Muscle of leg (tissue), 3 donors: ENCODE measurements at regions not wholly inside any gene's neighbourhood (a gene's known extent, or its start where the extent isn't known, plus 50 kb on each side); places are given as distances from the start of the nearest gene placed in this dataset.

Experiments
- DNase-seq: peaks from one replicate; pipeline ENCODE4 v3.0.0; 2013
- H3K27ac ChIP-seq: one replicate; pipeline ENCODE4 v1.5.1; 2013; ENCODE audit warnings: mild to moderate bottlenecking, low read length, control low read depth
- H3K27me3 ChIP-seq: one replicate; pipeline ENCODE4 v1.6.1; 2013; ENCODE audit warnings: low read length; ENCODE audit not compliant: control insufficient read depth, insufficient read depth
- H3K36me3 ChIP-seq: one replicate; pipeline ENCODE4 v1.6.1; 2013; ENCODE audit warnings: low read length; ENCODE audit not compliant: control insufficient read depth, insufficient read depth
- H3K4me1 ChIP-seq: one replicate; pipeline ENCODE4 v1.6.1; 2013; ENCODE audit warnings: low read length; ENCODE audit not compliant: control insufficient read depth, insufficient read depth
- H3K4me3 ChIP-seq: one replicate; pipeline ENCODE4 v1.5.1; 2013; ENCODE audit warnings: low read length, control low read depth
- H3K9me3 ChIP-seq: replicated peaks from 2 replicates; pipeline ENCODE4 v1.6.1; 2013; ENCODE audit warnings: low read depth, low read length; ENCODE audit not compliant: control insufficient read depth
- WGBS: methylation state at CpG from one replicate; pipeline ENCODE4 v1.1.5; 2013; ENCODE audit warnings: missing lambda C conversion rate; ENCODE audit not compliant: insufficient coverage; 5-methylcytosine and 5-hydroxymethylcytosine counted together

- H3K27me3 ChIP-seq = no peaks in the 10 kb centered on the region
- no peak overlapping the region for H3K27ac ChIP-seq
- H3K9me3 ChIP-seq = no peaks in the 10 kb centered on the region
- no peak for DNase-seq
- no CpG with 5 or more reads among the region's 1 CpG for WGBS
- H3K4me3 ChIP-seq = no peak overlapping the region
- no peaks in the 10 kb centered on the region for H3K36me3 ChIP-seq
- no peaks in the 10 kb centered on the region for H3K4me1 ChIP-seq
Observed at GRCh38 chr3:25365636-25366035, 62.4 kb upstream of the RARB start.

GRCh38 chr3:25367025-25367424, 61.0 kb upstream of the RARB start:
- WGBS = no CpG with 5 or more reads among the region's 1 CpG
- DNase-seq = no peak

GRCh38 chr3:25372167-25372566, 55.9 kb upstream of the RARB start:
- no peak for DNase-seq
- 100% methylated on average over 1 of the region's 3 CpGs for WGBS

More at GRCh38 chr3:25367025-25367424, 61.0 kb upstream of the RARB start:
- no peak overlapping the region for H3K4me3 ChIP-seq
- H3K27ac ChIP-seq = no peak overlapping the region
- H3K9me3 ChIP-seq = no peaks in the 10 kb centered on the region
- no peaks in the 10 kb centered on the region for H3K36me3 ChIP-seq
- H3K27me3 ChIP-seq = no peaks in the 10 kb centered on the region
- no peaks in the 10 kb centered on the region for H3K4me1 ChIP-seq

GRCh38 chr3:25376340-25376739, 51.7 kb upstream of the RARB start:
- DNase-seq = no peak
- H3K4me1 ChIP-seq = no peaks in the 10 kb centered on the region
- H3K9me3 ChIP-seq = no peaks in the 10 kb centered on the region
- H3K27me3 ChIP-seq = no peaks in the 10 kb centered on the region
- no CpG with 5 or more reads among the region's 4 CpGs for whole genome bisulfite sequencing
- H3K4me3 ChIP-seq = no peak overlapping the region
- H3K27ac ChIP-seq = no peak overlapping the region
- H3K36me3 ChIP-seq = no peaks in the 10 kb centered on the region

More at GRCh38 chr3:25372167-25372566, 55.9 kb upstream of the RARB start:
- Histone ChIP-seq H3K27me3 (no peaks in the 10 kb centered on the region), H3K4me1 (no peaks in the 10 kb centered on the region), H3K4me3 (no peak overlapping the region), H3K9me3 (no peaks in the 10 kb centered on the region), H3K27ac (no peak overlapping the region), H3K36me3 (no peaks in the 10 kb centered on the region)

- no peak for DNase-seq
- WGBS = no CpG with 5 or more reads among the region's 2 CpGs
- no peak overlapping the region for H3K27ac ChIP-seq
Observed at GRCh38 chr3:25377042-25377441, 51.0 kb upstream of the RARB start.

More at GRCh38 chr3:25377042-25377441, 51.0 kb upstream of the RARB start:
- Histone ChIP-seq H3K4me3 (no peak overlapping the region), H3K4me1 (no peaks in the 10 kb centered on the region), H3K9me3 (no peaks in the 10 kb centered on the region), H3K36me3 (no peaks in the 10 kb centered on the region), H3K27me3 (no peaks in the 10 kb centered on the region)
